Cardiac fibroblast (primary cell): ENCODE measurements at regions not wholly inside any gene's neighbourhood (a gene's known extent, or its start where the extent isn't known, plus 50 kb on each side); places are given as distances from the start of the nearest gene placed in this dataset.
A peak's percentile ranks its signal among the peaks of the same experiment; 100 is the strongest.

Experiments
- DNase-seq, 2 donors: peaks; one replicate each; pipeline versions ENCODE4 v3.0.0 to v3.0.0-alpha.2; 2010; ENCODE audit warnings: low read depth in 2 of 2
- H3K4me3 ChIP-seq, 2 donors: replicated peaks in 1 of 2; 1 replicate in 1 of 2; 2 replicates in 1 of 2; pipeline ENCODE4 v1.5.1; 2011; ENCODE audit warnings: low read depth in 2 of 2, low read length in 2 of 2, mild to moderate bottlenecking in 2 of 2, moderate library complexity in 1 of 2
- CTCF ChIP-seq: IDR thresholded peaks from one replicate; pipeline ENCODE4 v1.5.1; 2011; ENCODE audit warnings: low read depth, mild to moderate bottlenecking, low read length, inconsistent platforms

GRCh38 chr9:16271967-16272366 is 598.5 kb downstream of the BNC2 start:
- H3K4me3 ChIP-seq = no peak overlapping the region

GRCh38 chr9:16272776-16273175 is 597.7 kb downstream of the BNC2 start:
- TF ChIP-seq CTCF = no peak
- DNase-seq = peak in 1 of 2 donors; percentile 33
- no peak overlapping the region for H3K4me3 ChIP-seq

More at GRCh38 chr9:16271967-16272366, 598.5 kb downstream of the BNC2 start:
- DNase-seq = no peak
- no peak for TF ChIP-seq CTCF

- DNase-seq = peak in 1 of 2 donors; percentile 21
- TF ChIP-seq CTCF = no peak
- no peak overlapping the region for H3K4me3 ChIP-seq
These were observed 594.5 kb downstream of the BNC2 start for GRCh38 chr9:16275795-16276624.

GRCh38 chr9:16276866-16277265 is 593.6 kb downstream of the BNC2 start:
- no peak overlapping the region for H3K4me3 ChIP-seq
- no peak for TF ChIP-seq CTCF
- DNase-seq = no peak

- H3K4me3 ChIP-seq = no peak overlapping the region
- DNase-seq = no peak
- no peak for TF ChIP-seq CTCF
These were observed 593.0 kb downstream of the BNC2 start for GRCh38 chr9:16277471-16277960.

- no peak overlapping the region for H3K4me3 ChIP-seq
- no peak for TF ChIP-seq CTCF
- no peak for DNase-seq
These were observed 592.0 kb downstream of the BNC2 start for GRCh38 chr9:16278326-16278999.
